GM18502 (cell line): ENCODE measurements at regions not wholly inside any gene's neighbourhood (a gene's known extent, or its start where the extent isn't known, plus 50 kb on each side); places are given as distances from the start of the nearest gene placed in this dataset.

Source experiments
- ATAC-seq: cut with Tn5 transposase; IDR thresholded peaks from one replicate; pipeline ENCODE4 v1.9.1; 2021; ENCODE audit warnings: mild to moderate bottlenecking; ENCODE audit not compliant: unreplicated experiment, poor library complexity

DNA sequence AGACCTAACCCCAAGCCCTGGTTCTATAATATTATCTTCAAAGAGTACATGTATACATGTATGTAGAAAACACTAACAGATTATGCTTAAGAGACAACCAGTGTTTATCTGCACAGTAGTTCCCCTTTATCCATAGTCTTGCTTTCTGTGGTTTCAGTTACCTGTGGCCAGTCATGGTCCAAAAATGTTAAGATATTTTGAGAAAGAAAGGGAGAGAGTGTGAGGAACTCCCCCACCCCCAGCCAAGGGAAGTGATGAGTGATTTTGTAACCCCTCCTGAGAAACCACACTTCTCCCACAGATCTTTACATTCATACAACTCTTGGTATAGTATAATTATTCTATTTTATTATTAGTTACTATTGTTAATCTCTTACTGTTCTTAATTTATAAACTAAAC, 77.3 kb upstream of the CNTN1 start:
- ATAC-seq: peak; percentile 76

- peak; percentile 23 for ATAC-seq
Measured at GRCh38 chr12:40615590-40615989, 76.6 kb upstream of the CNTN1 start.

DNA sequence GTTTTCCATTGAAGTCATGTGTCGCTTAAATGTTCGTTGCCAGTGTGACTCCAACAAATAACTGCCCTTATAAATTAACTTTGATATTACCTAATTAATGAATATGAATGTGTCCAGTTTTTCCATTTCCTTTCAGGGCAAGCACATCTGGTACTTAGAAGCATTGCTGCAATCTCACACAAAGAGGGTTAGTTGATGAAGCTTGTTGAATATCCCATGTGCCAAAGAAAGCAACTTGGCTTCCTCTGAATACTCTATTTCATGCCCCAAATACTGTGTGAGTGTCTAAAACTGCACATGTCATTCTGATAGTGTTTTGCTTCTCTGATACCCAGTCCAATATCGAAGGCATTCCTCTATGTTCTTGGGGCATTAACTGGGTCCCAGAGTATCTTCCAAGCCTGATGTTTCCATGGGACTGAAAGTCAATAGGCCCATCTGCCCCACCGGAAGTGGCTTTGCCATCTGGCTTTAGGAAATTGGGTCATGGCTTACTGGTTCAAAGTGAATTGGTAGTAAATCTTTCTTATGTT, 75.8 kb upstream of the CNTN1 start:
- no peak for ATAC-seq

DNA sequence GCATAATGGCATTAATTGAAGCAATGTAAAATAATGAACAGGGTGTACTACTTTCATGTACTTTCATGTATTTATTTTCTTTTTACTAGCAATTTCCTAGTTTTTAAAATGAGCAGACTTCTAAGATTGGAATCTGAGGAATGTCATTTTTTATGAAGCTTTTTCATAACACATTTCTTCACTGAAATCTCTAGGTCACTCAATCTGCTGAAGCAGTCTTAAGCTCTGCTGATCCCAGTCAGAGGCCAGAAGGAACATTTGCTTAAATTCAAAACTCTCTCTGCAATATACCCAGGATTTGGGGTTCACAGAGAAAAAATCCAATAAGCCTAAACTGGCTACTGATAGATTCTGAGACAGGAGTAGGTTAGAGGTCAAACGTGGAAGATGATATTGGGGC, 73.6 kb upstream of the CNTN1 start:
- no peak for ATAC-seq

GRCh38 chr12:40620564-40621019, 71.6 kb upstream of the CNTN1 start:
- no peak for ATAC-seq

- no peak for ATAC-seq
Measured at GRCh38 chr12:40622246-40622838, 69.9 kb upstream of the CNTN1 start.

DNA sequence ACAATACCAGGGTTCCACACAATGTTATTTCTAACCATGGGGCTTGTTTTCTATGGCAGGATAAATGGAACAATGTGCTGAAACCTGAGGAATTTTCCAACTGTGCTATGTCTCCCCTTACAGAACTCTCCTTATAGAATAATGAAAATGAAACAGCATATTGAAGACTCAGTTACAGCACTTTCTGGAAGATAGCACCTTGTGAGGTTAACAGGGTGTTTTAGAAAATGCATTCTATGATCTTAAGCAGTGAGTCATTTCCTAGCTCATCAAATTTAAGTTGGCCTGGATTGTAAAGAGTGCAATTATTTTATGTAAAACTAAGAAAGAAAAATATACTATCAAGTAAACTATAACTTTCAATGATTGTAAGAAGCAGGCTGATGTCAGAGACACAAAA, 60.1 kb upstream of the CNTN1 start:
- ATAC-seq: no peak

DNA sequence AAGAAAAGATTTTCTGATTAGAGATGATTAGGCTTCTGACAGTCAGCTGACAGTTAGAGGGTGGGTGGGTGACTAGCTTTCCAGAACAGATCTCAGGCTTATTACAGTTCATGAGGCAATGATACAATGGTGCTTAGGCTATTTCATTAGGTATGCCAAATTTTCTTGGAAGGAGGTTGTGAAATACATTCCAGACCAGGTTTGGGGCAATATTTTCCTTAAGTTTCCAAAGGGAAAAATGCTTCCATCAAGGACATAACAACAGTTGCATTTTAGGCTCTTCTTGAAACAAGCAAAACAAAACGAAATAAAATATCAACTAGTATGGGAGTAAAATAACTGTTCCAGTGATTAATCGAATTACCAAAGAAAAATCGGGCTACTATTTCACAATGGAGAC, 59.3 kb upstream of the CNTN1 start:
- ATAC-seq: no peak

DNA sequence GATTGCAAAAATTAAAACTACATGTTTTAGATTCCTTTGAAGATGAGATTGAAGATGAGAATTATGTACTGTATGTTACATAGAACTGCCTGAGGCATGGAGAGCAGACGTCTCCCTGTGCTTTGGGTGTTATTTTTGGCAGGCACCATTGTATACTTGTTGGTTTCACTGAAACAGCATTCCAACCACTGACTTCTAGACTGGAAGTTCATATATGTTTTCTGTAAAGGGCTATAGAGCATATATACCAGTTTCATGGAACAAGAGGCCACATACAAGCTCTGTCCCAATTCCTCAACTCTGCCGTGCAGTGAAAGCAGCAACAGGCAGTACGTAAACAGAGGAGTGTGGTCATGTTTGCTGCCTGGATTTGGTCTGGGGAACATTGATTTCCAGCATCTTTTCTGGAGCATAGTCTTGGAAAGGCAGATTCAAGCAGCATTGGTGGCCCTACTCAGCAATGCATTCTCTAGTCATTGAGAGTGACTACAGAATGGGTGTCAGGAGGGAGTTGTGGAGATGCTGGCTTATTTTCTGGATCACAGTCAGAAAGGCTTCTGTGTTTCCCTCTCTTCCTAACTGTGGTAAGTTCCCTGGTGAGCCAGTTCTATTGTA, 57.6 kb upstream of the CNTN1 start:
- ATAC-seq: no peak

- ATAC-seq: no peak
Measured at GRCh38 chr12:40635141-40635731, 57.0 kb upstream of the CNTN1 start.
